ENCODE measurements at regions not wholly inside any gene's neighbourhood (a gene's known extent, or its start where the extent isn't known, plus 50 kb on each side); places are given as distances from the start of the nearest gene placed in this dataset.

- TF ChIP-seq POLR2A (IDR thresholded peaks at IDR 0.05) = no peak
- TF ChIP-seq CTCF (IDR thresholded peaks at IDR 0.05) = no peak
Observed at GRCh38 chr2:4455486-4456155, 752.2 kb downstream of the DCDC2C start.

All from thyroid gland (tissue), 4 donors.